Kidney (tissue), 13 donors: ENCODE measurements at regions not wholly inside any gene's neighbourhood (a gene's known extent, or its start where the extent isn't known, plus 50 kb on each side); places are given as distances from the start of the nearest gene placed in this dataset.

ENCODE experiments used
- DNase-seq, 5 donors: peaks; one replicate each; pipeline ENCODE4 v3.0.0-alpha.2; 2013 to 2020
- FAIRE-seq: peaks from 2 replicates; lab custom pipeline; 2012; peaks lifted over from hg19 to GRCh38; lab: Jason Lieb, UNC
- H3K27ac ChIP-seq, 2 donors: one replicate each; pipeline ENCODE4 v1.7.0; 2013; ENCODE audit warnings: low read depth in 2 of 2, low read length in 2 of 2, inconsistent platforms in 1 of 2
- H3K27me3 ChIP-seq: one replicate; pipeline ENCODE4 v1.7.1; 2013; ENCODE audit warnings: low read length, inconsistent platforms; ENCODE audit not compliant: control insufficient read depth, insufficient read depth
- H3K36me3 ChIP-seq, 3 donors: one replicate each; pipeline versions ENCODE4 v1.7.0 to v1.7.1; 2013; ENCODE audit warnings: low read length in 3 of 3, control low read depth in 1 of 3, inconsistent platforms in 1 of 3; ENCODE audit not compliant: insufficient read depth in 3 of 3, control insufficient read depth in 2 of 3
- H3K4me1 ChIP-seq, 3 donors: one replicate each; pipeline versions ENCODE4 v1.7.0 to v1.7.1; 2013; ENCODE audit warnings: low read length in 3 of 3, inconsistent platforms in 1 of 3, low read depth in 1 of 3; ENCODE audit not compliant: control insufficient read depth in 2 of 3, insufficient read depth in 2 of 3
- H3K4me3 ChIP-seq, 3 donors: one replicate each; pipeline versions ENCODE4 v1.7.0 to v1.8.1; 2013; ENCODE audit warnings: low read length in 3 of 3, control low read depth in 1 of 3, inconsistent platforms in 1 of 3
- H3K9ac ChIP-seq, 3 donors: one replicate each; pipeline versions ENCODE4 v1.7.0 to v1.7.1; 2013; ENCODE audit warnings: low read length in 3 of 3, control low read depth in 1 of 3, inconsistent platforms in 1 of 3
- H3K9me3 ChIP-seq, 3 donors: one replicate each; pipeline versions ENCODE4 v1.7.0 to v1.7.1; 2013; ENCODE audit warnings: low read length in 3 of 3, control low read depth in 1 of 3, inconsistent platforms in 1 of 3; ENCODE audit not compliant: control insufficient read depth in 2 of 3, insufficient read depth in 1 of 3
- CTCF ChIP-seq: IDR thresholded peaks from 3 replicates; pipeline ENCODE4 v1.5.1; 2012; ENCODE audit warnings: mild to moderate bottlenecking, moderate library complexity, borderline replicate concordance; ENCODE audit not compliant: insufficient read depth; ENCODE audit errors: extremely low read depth
- intact Hi-C: fragments of 100-400 bp; cut with DNase I; formaldehyde crosslinking; loops from one replicate; pipeline ENCODE4 v1.11.1; 2022
- donor health status: control.
- donor health status: control.
- donor health status: control.
- donor health status: control.
- donor health status: control.
- donor health status: DM: yes; HTN: yes; CAD: no.
- donor health status: Normal renal cell carcinoma (clear cell type).

DNA sequence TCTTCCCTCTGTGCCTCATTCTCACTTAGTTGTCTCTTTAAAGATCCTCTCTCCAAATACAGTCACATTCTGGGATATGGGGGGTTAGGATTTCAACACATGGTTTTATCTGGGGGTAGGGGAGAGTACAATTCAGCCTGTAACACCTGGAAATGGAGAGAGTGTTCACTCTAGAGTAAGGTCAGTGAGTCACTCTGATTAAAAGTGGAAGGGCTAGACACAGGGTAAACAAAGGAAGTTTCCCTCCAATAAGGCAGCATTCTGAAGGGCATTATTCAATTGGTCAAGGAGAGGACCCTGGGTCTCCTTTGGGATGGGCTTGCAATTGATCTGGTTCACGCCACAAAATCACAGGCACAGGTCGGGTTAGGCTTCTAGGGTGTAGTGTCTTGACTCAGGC lies 232.8 kb upstream of the NPSR1 start:
- no peaks in the 10 kb centered on the region for H3K27me3 ChIP-seq
- FAIRE-seq (no peak), DNase-seq (no peak)
- H3K4me3 ChIP-seq: no peak overlapping the region
- intact Hi-C loops: no loop called here
- H3K4me1 ChIP-seq: no peaks in the 10 kb centered on the region
- H3K9ac ChIP-seq: no peak overlapping the region
- H3K9me3 ChIP-seq: no peaks in the 10 kb centered on the region
- no peak for TF ChIP-seq CTCF
- no peaks in the 10 kb centered on the region for H3K36me3 ChIP-seq
- no peak overlapping the region for H3K27ac ChIP-seq

DNA sequence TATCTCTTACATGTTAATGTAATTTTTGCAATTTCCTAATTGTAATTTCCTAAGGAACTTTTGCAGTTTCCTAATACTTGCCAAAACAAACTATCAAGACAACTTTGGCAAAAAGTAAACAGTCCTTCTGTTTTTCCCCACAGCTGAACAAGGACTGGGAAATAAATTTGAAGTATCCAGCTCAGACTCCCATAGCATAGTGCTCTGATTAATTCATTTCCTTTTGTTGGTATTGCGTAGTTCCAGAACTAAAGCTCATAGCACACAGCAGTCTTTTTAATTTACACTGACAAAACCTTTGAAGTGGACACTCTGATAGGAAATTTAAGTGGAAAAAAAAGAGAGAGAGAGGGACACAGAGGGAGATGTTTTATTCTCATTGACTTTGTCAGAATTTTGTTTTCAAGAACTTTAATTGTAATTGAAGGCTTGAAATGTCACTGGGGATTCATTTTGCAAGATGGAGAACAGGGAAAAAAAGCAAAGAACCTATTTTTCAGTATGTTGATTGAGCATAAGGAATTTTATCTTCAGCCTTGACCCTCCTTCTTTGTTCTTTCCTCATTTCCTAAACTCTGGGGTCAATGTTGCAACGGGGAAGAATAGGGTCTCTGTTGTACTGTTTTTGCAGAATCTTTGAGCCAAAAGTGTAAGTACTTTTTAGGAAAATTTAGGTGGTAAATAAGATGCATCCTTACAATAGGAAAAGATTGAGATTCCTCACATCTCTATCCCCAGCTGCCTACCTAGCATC lies 232.2 kb upstream of the NPSR1 start:
- Histone ChIP-seq H3K36me3 (no peaks in the 10 kb centered on the region), H3K9ac (no peak overlapping the region), H3K27ac (no peak overlapping the region), H3K4me3 (no peak overlapping the region), H3K27me3 (no peaks in the 10 kb centered on the region), H3K9me3 (no peaks in the 10 kb centered on the region), H3K4me1 (no peaks in the 10 kb centered on the region)
- intact Hi-C loops: no loop called here
- DNase-seq: no peak
- no peak for TF ChIP-seq CTCF
- no peak for FAIRE-seq

DNA sequence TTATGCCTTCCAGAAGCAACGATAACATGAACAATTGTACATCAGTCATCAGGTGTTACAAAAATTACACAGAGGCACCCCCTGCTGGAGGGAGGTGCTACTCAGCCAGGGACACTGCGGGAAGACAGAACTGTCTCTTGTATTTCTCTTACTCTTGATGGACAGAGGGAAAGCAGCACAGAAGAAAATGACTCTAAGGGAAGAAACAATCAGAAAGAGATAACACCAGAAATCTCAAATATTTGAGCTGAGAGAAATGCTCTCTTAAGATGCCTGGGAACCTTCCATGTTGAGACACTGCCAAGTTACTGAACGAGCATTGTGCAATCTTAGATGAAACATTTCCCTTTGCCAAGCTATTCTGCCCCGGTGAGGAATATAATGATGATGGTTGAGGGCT lies 227.6 kb upstream of the NPSR1 start:
- no peak for FAIRE-seq

More for the DNA sequence above, 227.6 kb upstream of the NPSR1 start:
- Histone ChIP-seq H3K36me3 (no peaks in the 10 kb centered on the region), H3K27me3 (no peaks in the 10 kb centered on the region), H3K4me3 (no peak overlapping the region), H3K9ac (no peak overlapping the region), H3K9me3 (no peaks in the 10 kb centered on the region), H3K27ac (no peak overlapping the region), H3K4me1 (no peaks in the 10 kb centered on the region)
- DNase-seq: peak in 3 of 5 donors; percentile 8 to 43 (median 30)
- peak; percentile 24 for TF ChIP-seq CTCF
- intact Hi-C loops: no loop called here
